Choroid plexus epithelial cell (primary cell): ENCODE measurements at regions not wholly inside any gene's neighbourhood (a gene's known extent, or its start where the extent isn't known, plus 50 kb on each side); places are given as distances from the start of the nearest gene placed in this dataset.
A peak's percentile ranks its signal among the peaks of the same experiment; 100 is the strongest.

Source experiments
- DNase-seq: peaks from one replicate; pipeline ENCODE4 v3.0.0-alpha.2; 2010; ENCODE audit warnings: low read depth
- H3K4me3 ChIP-seq: 2 replicates; pipeline ENCODE4 v1.5.1; 2011; ENCODE audit warnings: low read depth, mild to moderate bottlenecking, control low read depth, low read length, moderate library complexity
- CTCF ChIP-seq: conservative IDR thresholded peaks from 2 replicates; pipeline ENCODE4 v1.5.1; 2011; ENCODE audit warnings: low read depth, mild to moderate bottlenecking, control low read depth, inconsistent platforms, low read length, moderate library complexity

- no peak overlapping the region for H3K4me3 ChIP-seq
- DNase-seq, result peak; percentile 17
- TF ChIP-seq CTCF, result peak; percentile 48
Measured at GRCh38 chr10:117449636-117450035, 74.4 kb upstream of the PDZD8 start.

- no peak for TF ChIP-seq CTCF
- no peak overlapping the region for H3K4me3 ChIP-seq
- no peak for DNase-seq
Measured at GRCh38 chr10:117448802-117449201, 73.6 kb upstream of the PDZD8 start.

GRCh38 chr10:117445992-117446391 is 70.8 kb upstream of the PDZD8 start:
- H3K4me3 ChIP-seq, result no peak overlapping the region
- DNase-seq, result no peak
- no peak for TF ChIP-seq CTCF

GRCh38 chr10:117444497-117445040 is 69.3 kb upstream of the PDZD8 start:
- TF ChIP-seq CTCF, result no peak
- H3K4me3 ChIP-seq, result no peak overlapping the region
- DNase-seq, result no peak

- no peak overlapping the region for H3K4me3 ChIP-seq
- no peak for DNase-seq
- TF ChIP-seq CTCF, result no peak
Measured at GRCh38 chr10:117443686-117444041, 68.4 kb upstream of the PDZD8 start.

- peak overlapping the region; percentile 37 for H3K4me3 ChIP-seq
- peak; percentile 81 for DNase-seq
- TF ChIP-seq CTCF, result peak; percentile 89
Measured at GRCh38 chr10:117442944-117443685, 67.9 kb upstream of the PDZD8 start.

GRCh38 chr10:117442521-117442920 is 67.3 kb upstream of the PDZD8 start:
- no peak overlapping the region for H3K4me3 ChIP-seq
- TF ChIP-seq CTCF, result no peak
- DNase-seq, result no peak
